ENCODE measurements at regions not wholly inside any gene's neighbourhood (a gene's known extent, or its start where the extent isn't known, plus 50 kb on each side); places are given as distances from the start of the nearest gene placed in this dataset.
"Not testable (repeated sequence)": the region's sequence is repeated elsewhere in the genome, so short reads cannot be mapped to it uniquely, and the experiment has no call there.

- no peak overlapping the region for H3K4me3 ChIP-seq
- no peaks in the 10 kb centered on the region for H3K27me3 ChIP-seq (replicated peaks; ENCODE audit: insufficient read depth)
- DNase-seq (ENCODE audit: low spot score) = no peak
- H3K9me3 ChIP-seq = no peaks in the 10 kb centered on the region
- peaks cover 0 to 8% of the 10 kb centered on the region in 2 donors for H3K4me1 ChIP-seq (ENCODE audit: control insufficient read depth in 1 of 2, low read depth in 2 of 2)
- no peak overlapping the region for H3K27ac ChIP-seq
- TF ChIP-seq CTCF (IDR thresholded peaks at IDR 0.05) = no peak
- ATAC-seq (ENCODE audit: insufficient number of reproducible peaks, low FRiP score, low read depth) = no peak
- no peaks in the 10 kb centered on the region for H3K36me3 ChIP-seq
Observed at GRCh38 chr4:38415682-38416081, 248.3 kb upstream of the KLF3 start.

- no peaks in the 10 kb centered on the region for H3K36me3 ChIP-seq
- H3K27me3 ChIP-seq (replicated peaks; ENCODE audit: insufficient read depth) = no peaks in the 10 kb centered on the region
- ATAC-seq (ENCODE audit: insufficient number of reproducible peaks, low FRiP score, low read depth) (no peak), DNase-seq (ENCODE audit: low spot score) (no peak)
- H3K9me3 ChIP-seq = no peaks in the 10 kb centered on the region
- H3K27ac ChIP-seq = no peak overlapping the region
- H3K4me1 ChIP-seq (ENCODE audit: control insufficient read depth in 1 of 2, low read depth in 2 of 2) = peaks cover 0 to 8% of the 10 kb centered on the region in 2 donors
- H3K4me3 ChIP-seq = no peak overlapping the region
- TF ChIP-seq CTCF (IDR thresholded peaks at IDR 0.05) = no peak
Observed at GRCh38 chr4:38416450-38417014, 247.5 kb upstream of the KLF3 start.

- DNase-seq (ENCODE audit: low spot score); H3K36me3 ChIP-seq; H3K27ac ChIP-seq: not testable (repeated sequence)
Observed at GRCh38 chr4:38420254-38420653, 243.7 kb upstream of the KLF3 start.

GRCh38 chr4:38422850-38423249 lies 241.1 kb upstream of the KLF3 start:
- Histone ChIP-seq H3K4me3 (no peak overlapping the region), H3K4me1 (ENCODE audit: control insufficient read depth in 1 of 2, low read depth in 2 of 2) (no peaks in the 10 kb centered on the region), H3K9me3 (no peaks in the 10 kb centered on the region), H3K27ac (no peak overlapping the region), H3K27me3 (replicated peaks; ENCODE audit: insufficient read depth) (no peaks in the 10 kb centered on the region), H3K36me3 (no peaks in the 10 kb centered on the region)
- ATAC-seq (ENCODE audit: insufficient number of reproducible peaks, low FRiP score, low read depth) = no peak
- DNase-seq (ENCODE audit: low spot score) = no peak
- no peak for TF ChIP-seq CTCF (IDR thresholded peaks at IDR 0.05)

More at GRCh38 chr4:38420254-38420653, 243.7 kb upstream of the KLF3 start:
- not testable (repeated sequence) for H3K4me3 ChIP-seq; H3K27me3 ChIP-seq (replicated peaks; ENCODE audit: insufficient read depth); ATAC-seq (ENCODE audit: insufficient number of reproducible peaks, low FRiP score, low read depth); H3K4me1 ChIP-seq (ENCODE audit: control insufficient read depth in 1 of 2, low read depth in 2 of 2); H3K9me3 ChIP-seq

- no peak for ATAC-seq (ENCODE audit: insufficient number of reproducible peaks, low FRiP score, low read depth)
- Histone ChIP-seq H3K9me3 (no peaks in the 10 kb centered on the region), H3K27ac (no peak overlapping the region), H3K27me3 (replicated peaks; ENCODE audit: insufficient read depth) (no peaks in the 10 kb centered on the region), H3K4me3 (no peak overlapping the region), H3K36me3 (no peaks in the 10 kb centered on the region), H3K4me1 (ENCODE audit: control insufficient read depth in 1 of 2, low read depth in 2 of 2) (no peaks in the 10 kb centered on the region)
- TF ChIP-seq CTCF (IDR thresholded peaks at IDR 0.05) = no peak
- DNase-seq (ENCODE audit: low spot score) = no peak
Observed at GRCh38 chr4:38424151-38424871, 239.7 kb upstream of the KLF3 start.
